GM21619 (cell line): ENCODE measurements at regions not wholly inside any gene's neighbourhood (a gene's known extent, or its start where the extent isn't known, plus 50 kb on each side); places are given as distances from the start of the nearest gene placed in this dataset.

Experiments used
- ATAC-seq: cut with Tn5 transposase; IDR thresholded peaks from one replicate; pipeline ENCODE4 v1.9.1; 2021; ENCODE audit not compliant: unreplicated experiment

DNA sequence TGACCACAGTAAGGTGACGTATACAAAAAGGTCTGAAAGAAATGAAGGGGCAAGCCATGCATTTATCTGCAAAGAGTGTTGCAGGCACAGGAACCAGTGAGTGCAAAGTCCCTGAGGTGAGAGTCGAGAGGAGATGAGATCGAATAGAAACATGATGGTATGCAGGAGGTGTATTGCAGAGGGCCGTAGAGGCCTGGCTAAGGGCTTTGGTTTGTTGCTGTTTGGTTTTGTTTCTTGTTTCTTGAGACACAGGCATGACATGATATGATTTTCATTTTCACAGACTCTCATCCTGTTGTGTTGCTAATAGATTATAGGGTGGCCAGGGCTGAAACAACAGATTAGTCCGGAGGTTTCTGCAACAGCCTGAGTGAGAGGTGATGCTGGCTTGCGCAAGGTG, 80.4 kb downstream of the HSPH1 start:
- ATAC-seq: no peak

DNA sequence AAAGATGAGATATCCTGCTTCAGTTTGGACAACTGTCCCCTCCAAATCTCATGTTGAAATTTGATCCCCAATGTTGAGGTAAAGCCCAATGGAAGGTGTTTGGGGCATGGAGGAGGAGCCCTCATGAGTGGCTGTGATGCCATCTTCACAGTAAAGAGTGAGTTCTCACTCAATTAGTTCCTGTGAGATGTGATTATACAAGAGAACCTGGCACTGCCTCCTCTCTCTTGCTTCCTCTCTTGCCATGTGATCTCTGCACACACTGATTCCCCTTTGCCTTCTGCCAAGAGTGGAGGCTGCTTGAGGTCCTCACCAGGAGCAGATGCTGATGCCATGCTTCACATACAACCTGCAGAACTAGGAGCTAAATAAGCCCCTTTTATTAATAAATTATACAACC, 86.9 kb downstream of the HSPH1 start:
- ATAC-seq: no peak

GRCh38 chr13:31073859-31074718, 87.6 kb downstream of the HSPH1 start:
- ATAC-seq: peak; percentile 91

- no peak for ATAC-seq
Measured at GRCh38 chr13:31072041-31072440, 89.7 kb downstream of the HSPH1 start.

DNA sequence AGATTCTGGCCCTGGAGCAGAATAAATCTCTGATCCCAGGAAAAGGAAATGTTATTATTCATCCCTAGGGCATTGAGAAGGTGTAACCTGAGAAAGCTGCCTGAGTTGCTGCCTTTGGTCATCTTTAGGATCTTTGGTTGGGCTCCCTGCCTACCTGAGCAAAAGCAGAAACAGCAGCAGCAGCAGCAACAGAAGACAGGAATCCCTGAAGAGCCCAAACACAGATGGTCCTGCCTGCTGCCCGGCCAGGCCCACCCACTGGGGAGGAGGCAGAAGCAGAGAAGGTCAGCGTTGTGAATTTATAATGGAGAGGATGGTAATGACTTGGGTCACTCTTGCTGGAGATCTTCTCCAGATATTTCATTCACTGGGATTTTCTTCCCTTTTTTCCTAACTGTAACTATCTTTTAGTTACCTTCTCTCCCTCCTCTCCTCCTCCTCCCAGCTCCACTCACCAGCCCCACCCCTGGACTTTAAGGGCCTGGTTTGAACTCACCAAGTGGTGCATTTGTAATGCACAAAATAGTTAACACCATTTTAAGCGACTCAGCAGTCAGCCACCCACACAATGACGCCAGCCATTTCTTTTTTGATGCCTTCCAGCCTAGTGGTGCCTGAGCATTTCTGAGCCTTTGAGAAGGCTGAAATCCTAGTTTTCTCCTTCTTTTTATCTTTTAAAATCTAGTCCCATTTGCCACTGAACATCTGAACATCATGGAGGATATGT, 91.7 kb downstream of the HSPH1 start:
- ATAC-seq: no peak

DNA sequence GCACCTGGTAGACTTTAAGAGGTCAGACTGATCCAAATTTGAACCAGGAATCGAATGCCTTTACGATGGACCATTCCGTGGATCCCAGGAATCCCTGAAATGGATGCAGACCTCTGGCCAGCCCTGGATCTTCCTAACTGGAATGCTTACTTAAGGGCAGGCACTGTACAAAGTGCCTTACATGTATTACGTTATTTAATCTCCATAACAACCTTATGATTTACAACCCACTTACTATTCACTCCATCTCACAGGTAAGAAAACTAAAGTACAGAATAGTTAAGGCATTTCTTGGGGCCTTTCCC, 93.6 kb downstream of the HSPH1 start:
- ATAC-seq: no peak

DNA sequence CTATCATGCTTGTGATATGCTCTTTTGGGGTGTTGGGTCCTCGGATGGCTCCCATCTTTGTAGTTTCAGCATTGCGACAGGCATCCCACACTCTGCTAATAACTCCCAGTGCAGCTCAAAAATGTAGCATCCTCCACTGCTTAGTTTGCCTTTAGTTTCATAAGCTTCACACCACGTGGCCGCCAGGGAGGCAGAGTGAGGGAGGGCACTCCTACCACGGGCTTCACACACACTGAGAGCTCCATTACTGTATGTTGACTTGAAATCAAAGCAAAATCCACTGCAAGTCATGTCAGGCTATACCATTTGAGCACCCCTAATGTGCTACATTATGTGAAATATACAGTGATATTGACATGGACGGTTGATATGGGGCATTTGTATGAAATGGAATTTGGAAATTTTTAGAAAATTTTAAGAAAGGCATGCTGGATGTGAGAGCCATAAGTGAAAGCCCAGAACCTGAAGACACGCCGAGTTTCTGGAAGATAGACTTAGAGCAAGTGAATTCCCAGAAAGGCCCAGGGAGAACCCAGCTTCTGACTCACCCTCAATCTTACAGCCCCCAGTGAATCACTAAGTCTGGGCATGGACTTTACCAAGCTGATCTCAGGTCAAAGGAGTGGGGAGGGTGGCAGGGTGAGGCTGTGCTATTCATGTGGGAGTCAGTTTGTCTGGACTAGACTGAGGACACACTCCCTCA, 94.1 kb downstream of the HSPH1 start:
- ATAC-seq: no peak

GRCh38 chr13:31064636-31065035, 97.1 kb downstream of the HSPH1 start:
- ATAC-seq: no peak

DNA sequence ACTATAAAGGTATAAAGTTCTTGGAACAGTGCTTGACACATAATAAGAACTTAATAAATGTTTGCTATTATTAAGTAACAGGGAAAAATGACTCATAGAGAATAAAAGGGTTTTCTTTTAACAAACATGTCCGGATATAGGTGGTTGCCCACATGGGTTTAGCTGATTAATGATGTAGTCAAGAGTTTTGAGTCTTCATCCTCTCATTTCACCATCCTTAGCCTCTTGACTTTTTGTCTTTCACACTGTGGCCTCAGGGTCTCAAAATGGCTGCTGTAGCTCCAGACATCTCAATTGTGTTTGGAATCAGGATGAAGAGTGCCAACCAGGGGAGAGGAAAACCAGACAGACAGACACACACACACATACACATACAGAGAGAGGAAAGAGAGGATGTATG, 97.9 kb downstream of the HSPH1 start:
- no peak for ATAC-seq

DNA sequence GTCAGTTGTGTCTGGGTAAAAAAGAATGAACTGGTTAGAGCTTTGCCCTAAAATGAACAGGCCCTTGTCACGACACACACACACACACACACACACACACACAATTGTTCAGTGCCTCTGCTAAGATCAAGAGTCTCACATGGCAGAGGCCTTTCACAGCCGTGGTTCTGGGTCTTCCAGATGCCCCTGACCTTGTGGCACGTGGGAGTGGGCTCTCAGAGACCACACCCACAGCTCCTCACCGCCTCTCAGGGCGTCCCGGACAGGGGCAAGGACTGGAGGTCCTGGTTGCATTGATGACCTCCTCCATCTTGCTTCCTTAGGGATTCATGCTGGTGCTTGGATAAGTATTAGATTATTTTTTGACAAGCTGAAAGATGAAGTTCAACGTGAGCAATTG, 101.0 kb downstream of the HSPH1 start:
- no peak for ATAC-seq

- ATAC-seq: no peak
Measured at GRCh38 chr13:31060220-31060619, 101.5 kb downstream of the HSPH1 start.

DNA sequence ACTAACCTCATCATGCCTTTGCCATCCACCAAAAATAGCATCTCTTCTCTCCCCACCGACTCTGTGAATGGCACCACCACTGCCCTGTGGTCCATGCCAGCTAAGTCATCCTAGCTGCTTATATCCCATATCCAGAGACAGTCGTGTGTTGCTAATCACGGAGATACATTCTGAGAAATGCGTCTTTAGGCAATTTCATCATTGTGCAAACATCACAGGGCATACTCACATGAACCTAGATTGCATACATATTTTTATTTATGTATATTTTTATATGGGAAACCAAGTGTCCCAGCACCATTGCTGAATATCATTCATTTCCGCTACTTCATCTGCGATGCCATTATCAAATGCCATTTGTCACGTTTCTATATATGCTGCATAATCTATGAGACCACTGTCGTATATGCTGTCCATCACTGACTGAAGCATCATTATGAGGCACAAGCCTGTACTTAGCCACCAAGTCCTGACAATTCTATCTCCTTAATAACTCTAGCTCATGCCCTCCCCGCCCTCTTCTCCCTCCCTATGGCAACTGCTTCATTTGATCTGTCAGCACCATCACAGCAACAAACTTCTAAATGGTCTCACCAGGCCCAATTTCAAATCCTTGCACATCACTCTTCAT, 104.2 kb downstream of the HSPH1 start:
- no peak for ATAC-seq

- ATAC-seq: no peak
Measured at GRCh38 chr13:31056644-31057271, 104.9 kb downstream of the HSPH1 start.

DNA sequence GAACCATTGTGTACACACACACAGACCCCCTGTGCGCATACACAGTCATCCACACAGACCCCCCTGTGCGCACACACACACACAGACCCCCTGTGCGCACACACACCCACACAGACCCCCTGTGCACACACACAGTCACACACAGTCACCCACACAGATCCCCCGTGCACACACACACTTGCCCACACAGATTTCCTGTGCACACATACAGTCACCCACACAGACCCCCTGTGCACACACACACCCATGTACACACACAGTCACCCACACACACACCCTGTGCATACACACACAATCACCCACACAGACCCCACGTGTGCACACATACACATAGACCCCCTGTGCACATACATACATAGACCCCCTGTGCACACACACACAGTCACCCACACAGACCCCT, 106.1 kb downstream of the HSPH1 start:
- ATAC-seq: no peak

GRCh38 chr13:31054632-31055031, 107.1 kb downstream of the HSPH1 start:
- ATAC-seq: no peak

DNA sequence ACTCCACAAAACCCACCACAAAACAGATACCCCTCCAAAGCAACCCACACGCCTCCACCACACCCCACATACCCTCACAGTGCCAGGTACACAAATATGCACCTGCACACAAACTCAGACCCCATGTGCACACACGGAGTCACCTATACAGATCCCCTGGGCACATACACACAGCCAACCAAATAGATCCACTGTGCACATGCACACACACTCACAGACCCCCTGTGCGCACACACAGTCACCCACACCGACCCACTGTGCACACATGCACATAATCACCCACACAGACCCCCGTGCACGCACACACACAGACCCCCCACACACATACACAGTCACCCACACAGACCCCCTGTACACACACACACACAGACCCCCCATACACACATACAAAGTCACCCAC, 107.8 kb downstream of the HSPH1 start:
- ATAC-seq: no peak

- no peak for ATAC-seq
Measured at GRCh38 chr13:31053091-31053490, 108.6 kb downstream of the HSPH1 start.

- ATAC-seq: no peak
Measured at GRCh38 chr13:31052478-31052877, 109.2 kb downstream of the HSPH1 start.

DNA sequence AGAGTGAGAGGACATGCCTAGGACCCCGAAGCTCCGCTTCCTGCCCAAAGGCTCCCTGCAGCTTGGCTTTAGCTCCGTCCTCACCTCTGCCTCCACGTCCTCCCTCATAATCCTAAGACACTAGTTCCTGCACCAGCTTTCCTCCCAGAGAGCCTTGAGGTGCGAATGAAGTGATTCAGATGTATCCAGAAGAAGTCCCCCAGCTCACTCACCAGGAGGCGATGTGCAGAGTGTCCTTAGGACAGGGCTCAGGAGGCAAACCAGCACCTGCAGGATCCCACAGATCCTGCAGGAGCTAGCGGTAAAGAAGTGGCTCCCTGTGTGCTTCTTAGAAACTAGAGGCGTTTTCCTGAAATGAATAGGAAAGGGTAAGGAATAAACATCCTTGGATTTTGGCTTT, 109.7 kb downstream of the HSPH1 start:
- ATAC-seq: no peak

DNA sequence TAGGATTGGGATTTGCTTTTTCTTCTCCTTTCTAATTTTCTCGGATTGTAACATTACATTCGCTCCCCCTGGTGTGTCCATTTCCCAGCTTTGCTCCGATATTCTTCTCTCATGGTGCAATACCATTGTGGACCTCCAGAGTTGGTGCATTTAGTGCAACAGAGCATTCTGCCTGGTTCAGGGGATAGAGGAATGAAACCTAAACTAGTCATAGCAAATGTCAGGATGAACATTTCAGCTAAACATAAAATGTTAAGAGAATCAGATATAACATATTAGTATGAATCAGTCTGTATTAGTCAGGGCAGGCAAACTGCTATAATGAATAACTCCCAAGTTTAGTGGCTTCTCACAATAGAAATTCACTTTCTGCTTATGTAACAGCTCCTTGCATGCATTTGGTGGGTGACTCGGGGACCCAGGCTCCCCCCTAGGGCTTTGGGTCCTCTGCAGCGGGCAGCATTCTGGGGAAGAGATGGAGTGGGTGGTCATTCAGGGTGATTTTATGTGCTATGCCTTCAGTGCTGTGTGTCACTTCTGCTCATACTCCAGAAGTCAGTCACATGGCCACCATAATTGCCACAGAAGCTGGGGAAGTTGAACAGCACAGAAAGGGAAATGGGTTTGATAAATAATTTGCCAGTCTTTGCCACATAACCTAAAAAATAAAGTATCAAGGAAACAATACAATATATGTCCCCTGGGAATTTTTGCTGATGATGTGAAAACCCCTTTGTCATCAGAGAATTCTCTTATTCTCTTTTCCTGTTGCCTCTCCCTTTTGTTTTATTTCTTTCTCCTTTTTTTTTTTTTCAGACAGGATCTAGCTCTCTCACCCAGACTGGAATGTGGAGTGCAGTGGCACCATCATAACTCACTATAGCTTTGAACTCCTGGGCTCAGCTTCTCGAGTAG, 111.0 kb downstream of the HSPH1 start:
- ATAC-seq: no peak
